GM19467 (cell line): ENCODE measurements at regions not wholly inside any gene's neighbourhood (a gene's known extent, or its start where the extent isn't known, plus 50 kb on each side); places are given as distances from the start of the nearest gene placed in this dataset.
"Not testable (repeated sequence)": the region's sequence is repeated elsewhere in the genome, so short reads cannot be mapped to it uniquely, and the experiment has no call there.

Source experiments
- ATAC-seq: cut with Tn5 transposase; IDR thresholded peaks from one replicate; pipeline ENCODE4 v1.9.1; 2021; ENCODE audit warnings: mild to moderate bottlenecking, moderate library complexity; ENCODE audit not compliant: unreplicated experiment

DNA sequence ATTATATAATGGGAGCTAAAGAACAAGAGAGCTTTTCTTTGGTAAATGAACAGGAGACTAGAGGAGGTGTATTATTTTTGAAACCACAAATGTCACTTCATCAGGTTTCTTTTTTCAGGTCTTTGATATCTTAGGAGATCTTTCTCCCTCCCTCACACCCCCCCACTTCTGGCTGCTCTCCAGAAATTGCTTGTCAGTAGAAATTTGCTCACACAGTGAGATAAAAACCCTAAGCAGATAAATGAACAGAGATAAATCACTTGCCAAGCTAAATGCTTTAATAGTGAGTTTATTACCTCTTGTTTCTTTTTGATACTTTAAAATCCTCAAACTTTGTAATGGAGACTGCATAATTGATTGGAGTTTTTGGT is 421.2 kb upstream of the TENM3 start:
- no peak for ATAC-seq

- ATAC-seq = no peak
These were observed 420.0 kb upstream of the TENM3 start for GRCh38 chr4:181823183-181823582.

GRCh38 chr4:181823645-181824044 is 419.6 kb upstream of the TENM3 start:
- ATAC-seq = no peak

GRCh38 chr4:181825564-181825963 is 417.6 kb upstream of the TENM3 start:
- ATAC-seq = no peak

DNA sequence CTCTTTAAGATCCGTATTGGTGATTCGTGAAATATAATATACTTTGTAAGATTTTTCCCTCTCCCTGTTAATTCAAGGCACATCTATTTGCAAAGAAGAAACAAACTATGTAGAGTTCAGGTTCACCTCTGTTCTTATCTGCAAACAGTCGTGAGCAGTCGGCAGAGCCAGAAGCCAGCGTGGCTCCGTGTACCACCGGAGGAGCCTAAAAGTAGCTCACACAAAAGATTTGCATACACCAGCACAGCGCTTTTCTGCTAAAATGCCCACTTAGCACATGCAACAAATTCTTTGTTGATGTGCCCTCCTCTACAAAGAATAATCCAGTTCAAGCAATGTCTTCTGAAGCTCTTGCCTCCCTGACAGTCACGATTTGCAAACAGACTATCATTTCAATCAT is 416.0 kb upstream of the TENM3 start:
- ATAC-seq = no peak

- ATAC-seq = no peak
These were observed 412.7 kb upstream of the TENM3 start for GRCh38 chr4:181830404-181831035.

- ATAC-seq = no peak
These were observed 409.1 kb upstream of the TENM3 start for GRCh38 chr4:181834071-181834470.

DNA sequence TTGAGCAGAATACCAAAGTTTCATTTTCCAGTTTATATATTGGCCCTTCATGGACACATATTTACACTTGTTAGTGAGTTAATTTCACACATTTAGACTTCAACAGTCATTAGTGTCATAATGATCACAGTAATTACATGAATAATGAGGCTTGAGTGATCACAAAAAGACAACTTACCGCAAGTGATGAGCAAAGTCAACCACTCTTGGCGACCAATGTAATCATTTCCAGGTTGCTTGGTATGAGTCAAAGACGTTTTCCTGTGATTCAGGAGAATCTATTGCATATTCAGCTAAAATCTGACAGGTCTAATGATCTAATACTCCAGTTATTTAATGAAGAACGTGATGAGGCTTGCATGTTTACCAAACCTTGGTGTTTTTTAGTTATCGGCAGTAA is 407.9 kb upstream of the TENM3 start:
- no peak for ATAC-seq

GRCh38 chr4:181838253-181838652 is 404.9 kb upstream of the TENM3 start:
- no peak for ATAC-seq

DNA sequence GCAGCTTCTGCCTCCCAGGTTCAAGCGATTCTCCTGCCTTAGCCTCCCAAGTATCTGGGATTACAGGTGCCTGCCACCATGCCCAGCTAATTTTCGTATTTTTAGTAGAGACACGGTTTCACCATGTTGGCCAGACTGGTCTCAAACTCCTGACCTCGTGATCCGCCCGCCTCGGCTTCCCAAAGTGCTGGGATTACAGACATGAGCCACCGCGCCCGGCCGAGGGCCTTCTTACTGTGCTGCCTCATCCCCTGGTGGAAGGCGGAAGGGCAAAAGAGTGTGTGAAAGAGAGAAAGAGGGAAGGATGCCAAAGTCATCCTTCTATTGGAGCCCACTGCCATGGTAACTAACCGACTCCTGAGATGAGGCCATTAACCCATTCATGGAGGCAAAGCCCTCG is 399.4 kb upstream of the TENM3 start:
- not testable (repeated sequence) for ATAC-seq

GRCh38 chr4:181845617-181846016 is 397.6 kb upstream of the TENM3 start:
- no peak for ATAC-seq

DNA sequence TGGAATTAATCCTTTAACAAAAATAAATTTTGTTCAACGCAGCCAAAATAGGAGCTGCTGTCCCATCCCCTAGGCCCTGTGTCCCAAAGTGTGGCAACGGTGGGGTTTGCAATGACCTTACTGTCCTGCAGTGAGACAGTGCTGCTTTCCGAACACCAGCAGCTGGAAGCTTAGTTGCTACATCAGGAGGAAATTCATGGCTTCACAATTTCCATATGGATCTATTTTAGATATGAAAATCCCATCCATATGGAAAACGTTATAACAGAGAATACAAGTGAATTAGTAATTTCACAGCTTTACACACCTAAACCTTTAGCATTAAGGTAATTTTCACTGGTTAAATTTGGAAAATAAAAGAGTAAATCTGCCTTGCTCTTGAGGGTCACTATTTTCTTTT is 396.3 kb upstream of the TENM3 start:
- no peak for ATAC-seq

GRCh38 chr4:181848357-181848756 is 394.8 kb upstream of the TENM3 start:
- no peak for ATAC-seq

- ATAC-seq = no peak
These were observed 393.7 kb upstream of the TENM3 start for GRCh38 chr4:181849472-181849871.

DNA sequence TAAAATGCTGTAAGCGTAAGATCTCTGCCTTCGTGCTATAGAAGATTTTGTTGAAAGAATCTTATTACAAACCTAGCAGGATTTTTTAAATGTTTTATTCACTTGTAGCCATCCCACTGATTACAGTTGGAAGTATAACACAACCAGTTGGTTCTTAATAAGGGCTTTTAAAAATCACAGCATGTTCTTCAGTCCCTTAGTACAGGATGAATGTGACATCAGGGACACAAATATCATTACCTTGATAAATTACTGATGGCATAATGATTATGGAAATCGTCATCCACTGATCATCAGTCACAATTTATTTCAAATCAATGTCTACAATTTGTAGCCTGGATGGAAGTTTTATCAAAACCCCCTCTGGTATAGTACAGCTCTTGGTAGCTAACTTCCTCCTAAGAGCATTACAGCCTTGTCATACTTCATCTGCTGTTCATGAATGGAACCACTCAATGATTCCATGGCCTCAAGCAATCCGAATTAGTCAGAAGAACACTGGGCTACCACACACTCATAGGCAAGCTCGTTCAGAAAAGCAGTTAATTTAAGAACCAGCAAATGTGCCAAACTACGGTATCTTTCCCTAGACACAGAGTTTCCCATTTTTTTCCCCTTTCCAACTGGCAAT is 389.2 kb upstream of the TENM3 start:
- no peak for ATAC-seq

GRCh38 chr4:181855307-181855706 is 387.9 kb upstream of the TENM3 start:
- ATAC-seq = no peak

DNA sequence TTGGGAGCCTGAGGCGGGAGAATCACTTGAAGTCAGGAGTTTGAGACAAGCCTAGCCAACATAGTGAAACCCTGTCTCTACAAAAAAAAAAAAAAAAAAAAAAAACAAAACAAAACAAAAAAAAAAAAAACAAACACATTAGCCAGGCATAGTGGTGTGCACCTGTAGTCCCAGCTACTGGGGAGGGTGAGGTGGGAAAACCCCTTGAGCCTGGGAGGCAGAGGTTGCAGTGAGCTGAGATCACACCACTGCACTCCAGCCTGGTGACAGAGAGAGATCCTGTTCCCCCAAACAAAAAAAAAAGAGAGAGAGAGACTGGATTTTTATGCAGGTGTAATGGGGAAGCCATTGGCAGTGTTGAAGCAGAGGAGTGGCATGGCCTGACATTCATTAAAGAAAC is 385.7 kb upstream of the TENM3 start:
- ATAC-seq = not testable (repeated sequence)

- ATAC-seq = no peak
These were observed 384.5 kb upstream of the TENM3 start for GRCh38 chr4:181858741-181859140.

- no peak for ATAC-seq
These were observed 383.8 kb upstream of the TENM3 start for GRCh38 chr4:181859439-181859838.

GRCh38 chr4:181860157-181860556 is 383.0 kb upstream of the TENM3 start:
- no peak for ATAC-seq

- ATAC-seq = no peak
These were observed 382.5 kb upstream of the TENM3 start for GRCh38 chr4:181860668-181861067.

GRCh38 chr4:181863856-181864255 is 379.3 kb upstream of the TENM3 start:
- no peak for ATAC-seq

DNA sequence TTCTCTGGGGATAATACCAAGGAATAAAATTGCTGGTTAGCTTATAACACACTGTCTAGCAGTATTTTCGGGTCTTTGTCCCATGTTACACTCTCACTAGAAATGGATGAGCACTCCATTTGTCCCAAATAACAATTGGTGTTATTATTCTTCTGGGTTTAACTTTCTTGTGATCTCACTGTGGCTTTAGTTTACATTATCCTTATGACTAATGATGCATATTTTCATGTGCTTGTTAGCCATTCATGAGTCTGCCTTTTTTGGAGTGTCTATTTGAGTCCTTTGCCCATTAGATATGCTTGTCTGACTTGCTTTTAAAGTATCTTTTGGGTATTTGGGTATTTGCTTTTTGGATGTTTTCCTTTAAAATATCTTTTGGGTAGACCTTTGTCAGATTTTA is 372.9 kb upstream of the TENM3 start:
- no peak for ATAC-seq
